ENCODE measurements at regions not wholly inside any gene's neighbourhood (a gene's known extent, or its start where the extent isn't known, plus 50 kb on each side); places are given as distances from the start of the nearest gene placed in this dataset.

DNA sequence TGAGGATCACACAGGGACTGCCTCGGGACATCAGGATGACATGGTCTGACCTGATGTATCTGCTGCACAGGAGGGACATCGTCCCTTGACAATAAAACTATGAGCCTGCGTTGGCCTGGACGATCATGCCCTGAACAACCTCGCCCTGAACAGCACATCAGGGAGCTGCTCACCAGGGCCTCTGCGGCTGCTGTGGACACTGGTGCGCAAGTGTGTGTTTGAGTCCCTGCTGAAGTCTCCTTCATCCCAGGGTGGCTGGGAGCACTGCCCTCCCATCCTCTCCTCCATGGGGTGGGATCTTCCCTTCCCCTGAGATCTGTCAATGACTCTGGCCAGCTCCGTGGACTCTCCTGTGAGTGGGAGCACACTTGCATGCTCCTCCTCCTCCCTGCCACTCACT lies 257.8 kb downstream of the RBFOX3 start:
- TF ChIP-seq CTCF (conservative IDR thresholded peaks at IDR 0.05; ENCODE audit: low read depth, low read length) (no peak), EZH2 (IDR thresholded peaks at IDR 0.05; ENCODE audit: low read length, unreplicated experiment) (no peak)
